ENCODE measurements at regions not wholly inside any gene's neighbourhood (a gene's known extent, or its start where the extent isn't known, plus 50 kb on each side); places are given as distances from the start of the nearest gene placed in this dataset.

DNA sequence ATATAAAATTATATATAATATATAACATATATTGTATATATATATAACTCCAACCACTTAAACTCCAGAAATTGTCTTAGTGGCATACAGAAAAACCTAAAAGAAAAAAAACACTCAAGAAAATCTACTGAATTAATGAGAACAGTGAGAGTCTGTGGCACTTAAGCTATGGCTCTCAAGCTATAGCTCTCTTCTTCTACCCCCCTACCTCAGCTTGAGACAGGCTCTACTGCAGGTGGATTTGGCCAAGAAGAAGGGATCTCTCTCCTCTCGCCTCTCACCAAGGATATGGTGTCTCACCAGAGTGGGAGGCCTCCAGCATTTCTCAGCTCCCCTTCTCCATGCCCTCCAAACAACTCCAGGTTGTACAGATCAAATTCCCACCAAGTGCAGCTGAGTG is 64.5 kb upstream of the DAB2 start:
- Histone ChIP-seq H3K36me3 (ENCODE audit: control insufficient read depth, insufficient read depth, low read length) (no peaks in the 10 kb centered on the region), H2AFZ (ENCODE audit: low read length) (no peak overlapping the region), H3K9ac (ENCODE audit: insufficient read depth, low read length) (no peak overlapping the region), H3K27ac (ENCODE audit: insufficient read depth, low read length) (no peak overlapping the region), H3K4me3 (replicated peaks in 1 of 4; ENCODE audit: control extremely low read depth in 1 of 4, insufficient read depth in 1 of 4, low read depth in 3 of 4, low read length in 4 of 4) (no peak overlapping the region), H4K20me1 (ENCODE audit: control insufficient read depth, extremely low read depth, insufficient read depth, low read length) (no peaks in the 10 kb centered on the region), H3K9me3 (ENCODE audit: control insufficient read depth, insufficient read depth, low read depth, low read length) (no peaks in the 10 kb centered on the region), H3K27me3 (ENCODE audit: control insufficient read depth, insufficient read depth, low read length) (no peaks in the 10 kb centered on the region), H3K4me2 (ENCODE audit: extremely low read depth, insufficient read depth, low read length) (no peak overlapping the region), H3K4me1 (ENCODE audit: control insufficient read depth, extremely low read depth, insufficient read depth, low read length) (peaks cover 3% of the 10 kb centered on the region), H3K79me2 (ENCODE audit: control insufficient read depth, insufficient read depth, low read length) (no peaks in the 10 kb centered on the region)
- no peak for TF ChIP-seq EZH2 (IDR thresholded peaks at IDR 0.05; ENCODE audit: low read length, missing control alignments)
- TF ChIP-seq, protein P1, sequence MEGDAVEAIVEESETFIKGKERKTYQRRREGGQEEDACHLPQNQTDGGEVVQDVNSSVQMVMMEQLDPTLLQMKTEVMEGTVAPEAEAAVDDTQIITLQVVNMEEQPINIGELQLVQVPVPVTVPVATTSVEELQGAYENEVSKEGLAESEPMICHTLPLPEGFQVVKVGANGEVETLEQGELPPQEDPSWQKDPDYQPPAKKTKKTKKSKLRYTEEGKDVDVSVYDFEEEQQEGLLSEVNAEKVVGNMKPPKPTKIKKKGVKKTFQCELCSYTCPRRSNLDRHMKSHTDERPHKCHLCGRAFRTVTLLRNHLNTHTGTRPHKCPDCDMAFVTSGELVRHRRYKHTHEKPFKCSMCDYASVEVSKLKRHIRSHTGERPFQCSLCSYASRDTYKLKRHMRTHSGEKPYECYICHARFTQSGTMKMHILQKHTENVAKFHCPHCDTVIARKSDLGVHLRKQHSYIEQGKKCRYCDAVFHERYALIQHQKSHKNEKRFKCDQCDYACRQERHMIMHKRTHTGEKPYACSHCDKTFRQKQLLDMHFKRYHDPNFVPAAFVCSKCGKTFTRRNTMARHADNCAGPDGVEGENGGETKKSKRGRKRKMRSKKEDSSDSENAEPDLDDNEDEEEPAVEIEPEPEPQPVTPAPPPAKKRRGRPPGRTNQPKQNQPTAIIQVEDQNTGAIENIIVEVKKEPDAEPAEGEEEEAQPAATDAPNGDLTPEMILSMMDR (conservative IDR thresholded peaks at IDR 0.05 in 1 of 2, IDR thresholded peaks at IDR 0.05 in 1 of 2; ENCODE audit: low read depth in 1 of 2, low read length in 2 of 2) = no peak
- DNase-seq (ENCODE audit: low read depth in 2 of 2) = no peak

GRCh38 chr5:39486790-39487189 is 62.0 kb upstream of the DAB2 start:
- H3K9ac ChIP-seq (ENCODE audit: insufficient read depth, low read length) = no peak overlapping the region
- no peak overlapping the region for H3K4me2 ChIP-seq (ENCODE audit: extremely low read depth, insufficient read depth, low read length)
- no peak for TF ChIP-seq EZH2 (IDR thresholded peaks at IDR 0.05; ENCODE audit: low read length, missing control alignments)
- TF ChIP-seq, protein P1 (conservative IDR thresholded peaks at IDR 0.05 in 1 of 2, IDR thresholded peaks at IDR 0.05 in 1 of 2; ENCODE audit: low read depth in 1 of 2, low read length in 2 of 2) = no peak
- no peaks in the 10 kb centered on the region for H3K4me1 ChIP-seq (ENCODE audit: control insufficient read depth, extremely low read depth, insufficient read depth, low read length)
- H2AFZ ChIP-seq (ENCODE audit: low read length) = no peak overlapping the region
- no peaks in the 10 kb centered on the region for H3K27me3 ChIP-seq (ENCODE audit: control insufficient read depth, insufficient read depth, low read length)
- no peak overlapping the region for H3K27ac ChIP-seq (ENCODE audit: insufficient read depth, low read length)
- no peak for DNase-seq (ENCODE audit: low read depth in 2 of 2)
- H3K79me2 ChIP-seq (ENCODE audit: control insufficient read depth, insufficient read depth, low read length) = no peaks in the 10 kb centered on the region
- H4K20me1 ChIP-seq (ENCODE audit: control insufficient read depth, extremely low read depth, insufficient read depth, low read length) = no peaks in the 10 kb centered on the region
- no peaks in the 10 kb centered on the region for H3K9me3 ChIP-seq (ENCODE audit: control insufficient read depth, insufficient read depth, low read depth, low read length)
- H3K4me3 ChIP-seq (replicated peaks in 1 of 4; ENCODE audit: control extremely low read depth in 1 of 4, insufficient read depth in 1 of 4, low read depth in 3 of 4, low read length in 4 of 4) = no peak overlapping the region
- no peaks in the 10 kb centered on the region for H3K36me3 ChIP-seq (ENCODE audit: control insufficient read depth, insufficient read depth, low read length)

GRCh38 chr5:39486361-39486760 is 61.6 kb upstream of the DAB2 start:
- H3K9ac ChIP-seq (ENCODE audit: insufficient read depth, low read length) = no peak overlapping the region
- H4K20me1 ChIP-seq (ENCODE audit: control insufficient read depth, extremely low read depth, insufficient read depth, low read length) = no peaks in the 10 kb centered on the region
- no peak for DNase-seq (ENCODE audit: low read depth in 2 of 2)
- no peaks in the 10 kb centered on the region for H3K27me3 ChIP-seq (ENCODE audit: control insufficient read depth, insufficient read depth, low read length)
- no peaks in the 10 kb centered on the region for H3K79me2 ChIP-seq (ENCODE audit: control insufficient read depth, insufficient read depth, low read length)
- H3K4me2 ChIP-seq (ENCODE audit: extremely low read depth, insufficient read depth, low read length) = no peak overlapping the region
- H2AFZ ChIP-seq (ENCODE audit: low read length) = no peak overlapping the region
- no peak overlapping the region for H3K4me3 ChIP-seq (replicated peaks in 1 of 4; ENCODE audit: control extremely low read depth in 1 of 4, insufficient read depth in 1 of 4, low read depth in 3 of 4, low read length in 4 of 4)
- H3K9me3 ChIP-seq (ENCODE audit: control insufficient read depth, insufficient read depth, low read depth, low read length) = no peaks in the 10 kb centered on the region
- H3K36me3 ChIP-seq (ENCODE audit: control insufficient read depth, insufficient read depth, low read length) = no peaks in the 10 kb centered on the region
- no peaks in the 10 kb centered on the region for H3K4me1 ChIP-seq (ENCODE audit: control insufficient read depth, extremely low read depth, insufficient read depth, low read length)
- TF ChIP-seq EZH2 (IDR thresholded peaks at IDR 0.05; ENCODE audit: low read length, missing control alignments) = no peak
- TF ChIP-seq, protein P1 (conservative IDR thresholded peaks at IDR 0.05 in 1 of 2, IDR thresholded peaks at IDR 0.05 in 1 of 2; ENCODE audit: low read depth in 1 of 2, low read length in 2 of 2) = no peak
- no peak overlapping the region for H3K27ac ChIP-seq (ENCODE audit: insufficient read depth, low read length)

Measured in fibroblast of lung (primary cell).